ENCODE measurements at regions not wholly inside any gene's neighbourhood (a gene's known extent, or its start where the extent isn't known, plus 50 kb on each side); places are given as distances from the start of the nearest gene placed in this dataset.
A peak's percentile ranks its signal among the peaks of the same experiment; 100 is the strongest.

- no peak for DNase-seq
Observed at GRCh38 chr4:122203407-122203806, 51.3 kb downstream of the BLTP1 start.

GRCh38 chr4:122205687-122206086 lies 53.6 kb downstream of the BLTP1 start:
- DNase-seq = peak in 1 of 5 experiments; percentile 30

GRCh38 chr4:122212880-122213279 lies 60.7 kb downstream of the BLTP1 start:
- DNase-seq = no peak

GRCh38 chr4:122218762-122219161 lies 66.6 kb downstream of the BLTP1 start:
- DNase-seq = peak in 1 of 5 experiments; percentile 17

- DNase-seq = no peak
Observed at GRCh38 chr4:122219356-122219755, 67.2 kb downstream of the BLTP1 start.

- DNase-seq = peak in 2 of 5 experiments; percentile 53 to 71
Observed at GRCh38 chr4:122221322-122221721, 69.2 kb downstream of the BLTP1 start.

- DNase-seq = no peak
Observed at GRCh38 chr4:122224348-122224747, 72.2 kb downstream of the BLTP1 start.

GRCh38 chr4:122227202-122227601 lies 75.1 kb downstream of the BLTP1 start:
- DNase-seq = no peak

- DNase-seq = no peak
Observed at GRCh38 chr4:122229857-122230256, 77.7 kb downstream of the BLTP1 start.

GRCh38 chr4:122232633-122233032 lies 80.5 kb downstream of the BLTP1 start:
- no peak for DNase-seq

GRCh38 chr4:122234686-122235085 lies 82.6 kb downstream of the BLTP1 start:
- DNase-seq = peak in 2 of 5 experiments; percentile 9 to 36

GRCh38 chr4:122243785-122244184 lies 91.7 kb downstream of the BLTP1 start:
- no peak for DNase-seq

GRCh38 chr4:122244764-122245163 lies 92.6 kb downstream of the BLTP1 start:
- DNase-seq = no peak

GRCh38 chr4:122246551-122246950 lies 94.4 kb downstream of the BLTP1 start:
- no peak for DNase-seq

GRCh38 chr4:122249357-122249756 lies 97.2 kb downstream of the BLTP1 start:
- no peak for DNase-seq

- no peak for DNase-seq
Observed at GRCh38 chr4:122252584-122252983, 100.5 kb downstream of the BLTP1 start.

GRCh38 chr4:122259849-122260248 lies 107.7 kb downstream of the BLTP1 start:
- no peak for DNase-seq

- no peak for DNase-seq
Observed at GRCh38 chr4:122276359-122276758, 102.5 kb upstream of the ADAD1 start.

GRCh38 chr4:122278976-122279375 lies 99.8 kb upstream of the ADAD1 start:
- no peak for DNase-seq

GRCh38 chr4:122279670-122280069 lies 99.1 kb upstream of the ADAD1 start:
- no peak for DNase-seq

- no peak for DNase-seq
Observed at GRCh38 chr4:122285285-122285684, 93.5 kb upstream of the ADAD1 start.

- DNase-seq = no peak
Observed at GRCh38 chr4:122293374-122294365, 85.1 kb upstream of the ADAD1 start.

- DNase-seq = no peak
Observed at GRCh38 chr4:122297694-122298093, 81.1 kb upstream of the ADAD1 start.

- DNase-seq = no peak
Observed at GRCh38 chr4:122300776-122301175, 78.0 kb upstream of the ADAD1 start.

All from T-helper 2 cell (primary cell).